ENCODE measurements at regions not wholly inside any gene's neighbourhood (a gene's known extent, or its start where the extent isn't known, plus 50 kb on each side); places are given as distances from the start of the nearest gene placed in this dataset.

DNA sequence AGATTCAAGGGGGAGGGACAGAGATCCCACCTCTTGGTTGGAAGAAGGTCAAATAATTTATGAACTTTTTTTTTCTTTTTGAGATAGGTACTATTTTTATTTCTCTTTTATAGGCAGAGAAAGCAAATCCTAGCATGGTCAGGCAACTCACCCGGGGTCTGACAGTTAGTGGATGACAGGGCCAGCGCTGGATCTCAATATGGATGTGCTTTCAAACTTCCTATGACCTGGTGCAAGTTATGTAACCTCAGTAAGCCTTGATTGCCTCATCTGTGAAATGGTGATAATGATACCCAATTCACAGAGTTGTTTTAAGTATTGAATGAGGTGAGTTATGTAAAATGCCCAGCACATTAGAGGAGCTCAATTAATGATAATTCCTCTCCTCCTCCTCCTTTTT lies 86.8 kb upstream of the MEF2A start:
- TF ChIP-seq, protein P1, sequence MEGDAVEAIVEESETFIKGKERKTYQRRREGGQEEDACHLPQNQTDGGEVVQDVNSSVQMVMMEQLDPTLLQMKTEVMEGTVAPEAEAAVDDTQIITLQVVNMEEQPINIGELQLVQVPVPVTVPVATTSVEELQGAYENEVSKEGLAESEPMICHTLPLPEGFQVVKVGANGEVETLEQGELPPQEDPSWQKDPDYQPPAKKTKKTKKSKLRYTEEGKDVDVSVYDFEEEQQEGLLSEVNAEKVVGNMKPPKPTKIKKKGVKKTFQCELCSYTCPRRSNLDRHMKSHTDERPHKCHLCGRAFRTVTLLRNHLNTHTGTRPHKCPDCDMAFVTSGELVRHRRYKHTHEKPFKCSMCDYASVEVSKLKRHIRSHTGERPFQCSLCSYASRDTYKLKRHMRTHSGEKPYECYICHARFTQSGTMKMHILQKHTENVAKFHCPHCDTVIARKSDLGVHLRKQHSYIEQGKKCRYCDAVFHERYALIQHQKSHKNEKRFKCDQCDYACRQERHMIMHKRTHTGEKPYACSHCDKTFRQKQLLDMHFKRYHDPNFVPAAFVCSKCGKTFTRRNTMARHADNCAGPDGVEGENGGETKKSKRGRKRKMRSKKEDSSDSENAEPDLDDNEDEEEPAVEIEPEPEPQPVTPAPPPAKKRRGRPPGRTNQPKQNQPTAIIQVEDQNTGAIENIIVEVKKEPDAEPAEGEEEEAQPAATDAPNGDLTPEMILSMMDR (IDR thresholded peaks at IDR 0.05; ENCODE audit: low read depth, low read length): no peak
- H3K4me3 ChIP-seq (ENCODE audit: low read depth, low read length): no peak overlapping the region
- DNase-seq (ENCODE audit: low read depth, low spot score): no peak
- in situ Hi-C loops (cut with HindIII; ENCODE audit: low sequenced_read_pairs): no loop called here

DNA sequence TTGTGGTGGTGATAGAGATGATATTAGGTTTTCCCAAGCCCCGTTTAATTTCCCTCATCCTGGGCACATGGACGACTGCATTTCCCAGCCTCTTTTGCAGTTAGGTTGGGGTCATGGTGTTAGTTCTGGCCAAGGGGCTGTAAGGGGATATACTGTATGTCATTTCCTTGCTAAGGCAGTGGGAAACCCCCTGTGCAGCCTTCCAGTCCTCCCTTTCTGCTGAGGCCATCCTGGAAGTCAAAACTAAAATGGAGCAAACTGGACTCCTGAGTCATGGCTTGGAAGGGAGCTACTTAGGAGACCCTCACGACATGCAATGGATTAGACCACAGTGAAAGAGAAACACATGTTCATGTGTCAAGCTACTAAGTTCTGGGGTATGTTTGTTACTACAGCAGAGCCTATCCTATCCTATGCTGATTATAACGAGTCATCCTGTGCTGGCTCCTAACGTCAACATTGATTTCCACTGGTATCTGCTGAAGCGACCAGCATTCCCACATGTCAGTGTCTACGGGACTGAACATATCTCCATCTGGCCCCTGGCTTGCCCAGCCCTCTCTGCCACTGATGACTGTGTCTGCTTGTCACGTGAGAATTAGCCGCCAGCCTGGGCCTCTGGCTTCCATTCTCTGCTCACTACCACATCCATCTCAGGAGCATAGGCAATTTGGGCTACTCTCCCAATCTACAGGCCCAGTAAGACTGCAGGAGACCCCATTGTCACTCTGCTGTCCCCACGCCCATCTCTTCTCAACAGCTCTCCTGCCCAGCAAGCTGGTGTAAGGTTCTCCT lies 85.6 kb upstream of the MEF2A start:
- H3K4me3 ChIP-seq (ENCODE audit: low read depth, low read length): no peak overlapping the region
- DNase-seq (ENCODE audit: low read depth, low spot score): no peak
- TF ChIP-seq, protein P1 (IDR thresholded peaks at IDR 0.05; ENCODE audit: low read depth, low read length): no peak
- in situ Hi-C loops (cut with HindIII; ENCODE audit: low sequenced_read_pairs): no loop called here

DNA sequence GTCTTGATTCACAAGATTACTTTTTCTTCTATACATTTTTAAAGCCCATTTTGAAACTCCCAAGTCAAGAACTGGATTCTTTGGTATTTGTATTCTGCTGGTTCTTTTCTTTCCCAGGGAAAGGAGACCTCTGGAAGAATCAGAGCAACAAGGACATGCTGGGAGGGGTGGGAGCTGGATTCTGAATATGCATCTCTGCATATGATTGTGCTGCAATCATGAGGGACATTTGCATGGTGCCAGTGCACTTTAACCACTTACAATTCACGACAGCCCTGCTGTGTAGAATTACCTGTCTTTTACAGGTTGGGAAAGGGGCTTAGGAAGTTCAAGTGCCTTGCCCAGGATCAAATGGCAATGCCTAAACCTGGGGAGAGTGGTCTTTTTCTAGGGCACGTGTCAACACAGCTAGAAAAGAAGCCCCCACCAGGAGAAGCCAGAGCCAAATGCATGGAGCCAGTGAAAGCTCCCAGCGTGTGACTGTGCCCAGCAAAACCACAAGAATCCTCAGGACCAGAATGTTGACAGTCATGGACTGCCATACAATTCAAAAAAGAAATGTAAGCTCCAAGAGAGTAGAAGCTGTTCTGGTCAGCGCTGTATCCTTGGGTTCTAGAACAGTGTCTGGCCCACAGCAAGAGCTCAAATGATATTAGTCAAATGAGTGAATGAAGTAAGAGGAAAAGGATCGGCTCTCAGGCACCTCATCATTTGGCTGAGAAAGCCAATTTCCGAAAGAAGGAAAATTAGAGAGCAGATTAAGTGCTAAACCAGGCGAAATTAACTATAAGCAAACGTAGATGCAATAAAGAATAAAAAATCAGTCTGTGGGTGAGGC lies 84.5 kb upstream of the MEF2A start:
- in situ Hi-C loops (cut with HindIII; ENCODE audit: low sequenced_read_pairs): no loop called here
- no peak for DNase-seq (ENCODE audit: low read depth, low spot score)
- TF ChIP-seq, protein P1 (IDR thresholded peaks at IDR 0.05; ENCODE audit: low read depth, low read length): no peak
- no peak overlapping the region for H3K4me3 ChIP-seq (ENCODE audit: low read depth, low read length)

DNA sequence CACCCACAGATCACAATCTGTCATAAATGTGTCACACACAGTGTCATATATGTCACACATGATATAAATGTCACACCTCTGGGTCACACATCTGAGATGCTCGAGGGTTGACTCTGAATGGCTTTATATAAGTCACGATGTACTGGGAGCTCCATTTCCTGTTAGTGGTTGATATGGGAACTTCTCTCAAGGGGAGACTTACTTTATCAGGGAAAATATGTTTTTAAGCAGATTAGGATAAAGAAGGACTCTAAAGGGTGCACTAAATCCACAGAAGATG lies 83.9 kb upstream of the MEF2A start:
- H3K4me3 ChIP-seq (ENCODE audit: low read depth, low read length): no peak overlapping the region
- no peak for DNase-seq (ENCODE audit: low read depth, low spot score)
- TF ChIP-seq, protein P1 (IDR thresholded peaks at IDR 0.05; ENCODE audit: low read depth, low read length): no peak
- in situ Hi-C loops (cut with HindIII; ENCODE audit: low sequenced_read_pairs): no loop called here

DNA sequence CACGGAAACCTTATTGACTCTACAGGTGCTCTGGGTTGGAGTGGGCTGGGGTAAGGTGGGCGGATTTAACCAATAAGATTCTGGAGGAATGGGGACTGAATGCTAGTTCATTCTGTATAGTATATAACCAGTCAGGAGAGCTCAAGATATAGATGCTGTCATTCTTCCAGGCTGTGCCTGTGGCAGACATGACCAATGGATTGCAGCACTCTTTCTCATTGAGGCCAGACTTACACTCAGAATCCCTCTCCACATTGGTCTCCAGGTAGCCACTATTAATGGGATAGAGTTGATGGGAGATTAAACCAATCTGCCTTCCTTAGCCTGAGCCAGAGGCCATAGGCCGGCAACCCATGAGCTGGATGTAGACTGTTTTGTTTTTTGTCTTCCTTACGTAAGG lies 82.8 kb upstream of the MEF2A start:
- TF ChIP-seq, protein P1 (IDR thresholded peaks at IDR 0.05; ENCODE audit: low read depth, low read length): no peak
- in situ Hi-C loops (cut with HindIII; ENCODE audit: low sequenced_read_pairs): no loop called here
- no peak overlapping the region for H3K4me3 ChIP-seq (ENCODE audit: low read depth, low read length)
- no peak for DNase-seq (ENCODE audit: low read depth, low spot score)

DNA sequence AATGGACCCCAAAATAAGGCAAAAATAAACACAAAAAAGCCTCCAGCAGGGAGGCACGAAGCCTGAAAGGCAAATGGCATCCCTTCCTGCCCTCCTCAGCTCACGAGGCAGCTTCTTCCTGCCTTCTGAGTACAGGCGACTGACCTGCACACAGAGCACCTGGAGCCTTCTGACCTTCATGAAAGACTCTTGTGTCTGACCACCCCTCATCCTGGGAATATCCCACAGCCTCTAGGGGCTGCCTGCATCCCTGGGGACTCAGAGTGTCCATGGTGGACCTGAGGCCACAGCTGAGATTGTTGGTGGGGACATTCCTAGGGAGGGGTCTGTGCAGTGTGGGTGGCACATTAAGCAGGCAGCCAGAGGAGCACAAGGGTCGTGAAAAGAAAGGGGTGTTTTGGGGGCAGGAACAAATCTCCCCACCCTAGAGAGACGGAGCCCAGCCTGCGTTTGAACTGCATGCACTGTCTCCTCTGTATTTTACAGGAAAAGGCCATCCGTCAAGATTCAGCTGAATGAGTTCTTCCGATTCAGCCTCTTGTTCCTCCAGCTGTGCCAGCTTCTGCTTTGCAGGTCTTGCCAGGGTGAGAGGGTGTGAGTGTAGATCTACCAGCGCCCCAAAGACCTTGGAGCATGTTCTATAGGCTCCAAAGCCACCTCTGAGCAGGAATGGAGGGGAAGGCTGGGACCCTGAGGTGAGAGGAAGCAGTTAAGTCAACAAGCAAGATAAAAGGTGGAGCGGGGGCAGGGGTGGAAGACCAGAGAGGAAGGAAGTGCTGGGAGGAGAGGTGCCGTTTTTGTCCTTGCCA lies 80.4 kb upstream of the MEF2A start:
- TF ChIP-seq, protein P1 (IDR thresholded peaks at IDR 0.05; ENCODE audit: low read depth, low read length): no peak
- DNase-seq (ENCODE audit: low read depth, low spot score): no peak
- no peak overlapping the region for H3K4me3 ChIP-seq (ENCODE audit: low read depth, low read length)
- in situ Hi-C loops (cut with HindIII; ENCODE audit: low sequenced_read_pairs): no loop called here

Measured in astrocyte of the spinal cord (primary cell).